Tibial nerve (tissue), 4 donors: ENCODE measurements at regions not wholly inside any gene's neighbourhood (a gene's known extent, or its start where the extent isn't known, plus 50 kb on each side); places are given as distances from the start of the nearest gene placed in this dataset.

Source experiments
- DNase-seq, 2 donors: peaks; one replicate each; pipeline ENCODE4 v3.0.0-alpha.2; 2019; ENCODE audit warnings: low spot score in 2 of 2
- H3K27ac ChIP-seq, 4 donors: fragments of 200-600 bp; sonication (generic) in 3 of 4; one replicate each; pipeline ENCODE4 v1.5.1; 2017 to 2019; ENCODE audit warnings: mild to moderate bottlenecking in 1 of 4
- H3K27me3 ChIP-seq, 2 donors: fragments of 200-600 bp; sonication (generic) in 1 of 2; one replicate each; pipeline versions ENCODE4 v1.5.1 to v1.6.0; 2017 to 2019
- H3K36me3 ChIP-seq, 3 donors: fragments of 200-600 bp; sonication (generic); one replicate each; pipeline ENCODE4 v1.5.1; 2018 to 2019
- H3K4me1 ChIP-seq, 4 donors: fragments of 200-600 bp; sonication (generic) in 3 of 4; one replicate each; pipeline ENCODE4 v1.5.1; 2017 to 2019
- H3K4me3 ChIP-seq, 4 donors: fragments of 200-600 bp; sonication (generic) in 3 of 4; one replicate each; pipeline ENCODE4 v1.5.1; 2017 to 2019; ENCODE audit warnings: mild to moderate bottlenecking in 1 of 4, moderate library complexity in 1 of 4
- H3K9me3 ChIP-seq, 4 donors: fragments of 200-600 bp; sonication (generic) in 3 of 4; one replicate each; pipeline ENCODE4 v1.5.1; 2017 to 2019
- EP300 ChIP-seq, 2 donors: sonication (generic); formaldehyde crosslinking; IDR thresholded peaks; one replicate each; pipeline ENCODE4 v1.6.1; 2017; ENCODE audit warnings: antibody characterized with exemption in 2 of 2, mild to moderate bottlenecking in 1 of 2
- POLR2A ChIP-seq, 2 donors: fragments of 450-650 bp; IDR thresholded peaks; one replicate each; pipeline ENCODE4 v1.6.1; 2017; ENCODE audit warnings: antibody characterized with exemption in 2 of 2, mild to moderate bottlenecking in 2 of 2, moderate library complexity in 2 of 2
- WGBS, 2 donors: methylation state at CpG; one replicate each; pipeline ENCODE4 v1.1.5; 2018; 5-methylcytosine and 5-hydroxymethylcytosine counted together
- TF ChIP-seq, protein P1 (sequence below), 5 experiments: fragments of 200-600 bp in 3 of 5; fragments of 450-650 bp in 2 of 5; sonication (generic) in 3 of 5; IDR thresholded peaks; one replicate each; pipeline ENCODE4 v1.5.1; 2016 to 2019; ENCODE audit warnings: antibody characterized with exemption in 5 of 5, mild to moderate bottlenecking in 3 of 5, moderate library complexity in 2 of 5

DNA sequence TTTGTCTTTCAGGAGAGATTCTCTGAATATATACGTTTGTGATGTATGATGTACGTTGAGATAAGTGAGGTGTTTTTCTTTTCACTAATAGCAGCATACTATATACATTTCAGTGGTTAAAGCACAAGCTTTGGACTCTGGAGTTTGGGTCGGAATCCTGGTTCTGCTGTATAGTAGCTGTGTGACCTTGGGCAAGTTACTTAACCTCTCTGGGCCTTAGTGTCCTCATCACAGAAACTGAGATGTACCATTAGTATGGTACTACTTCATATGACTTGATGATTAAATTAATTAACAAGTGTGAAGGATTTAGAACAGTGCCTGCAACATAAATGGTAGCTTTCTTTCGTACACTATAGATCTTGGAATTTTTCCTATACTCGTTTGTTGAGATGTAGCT, 258.7 kb downstream of the CDCA7 start:
- H3K9me3 ChIP-seq = peaks cover 0 to 8% (median 0%) of the 10 kb centered on the region in 4 donors
- no peak overlapping the region for H3K4me3 ChIP-seq
- H3K36me3 ChIP-seq = no peaks in the 10 kb centered on the region
- H3K27me3 ChIP-seq = no peaks in the 10 kb centered on the region
- TF ChIP-seq EP300 (IDR thresholded peaks at IDR 0.05) (no peak), POLR2A (IDR thresholded peaks at IDR 0.05) (no peak)
- TF ChIP-seq, protein P1, sequence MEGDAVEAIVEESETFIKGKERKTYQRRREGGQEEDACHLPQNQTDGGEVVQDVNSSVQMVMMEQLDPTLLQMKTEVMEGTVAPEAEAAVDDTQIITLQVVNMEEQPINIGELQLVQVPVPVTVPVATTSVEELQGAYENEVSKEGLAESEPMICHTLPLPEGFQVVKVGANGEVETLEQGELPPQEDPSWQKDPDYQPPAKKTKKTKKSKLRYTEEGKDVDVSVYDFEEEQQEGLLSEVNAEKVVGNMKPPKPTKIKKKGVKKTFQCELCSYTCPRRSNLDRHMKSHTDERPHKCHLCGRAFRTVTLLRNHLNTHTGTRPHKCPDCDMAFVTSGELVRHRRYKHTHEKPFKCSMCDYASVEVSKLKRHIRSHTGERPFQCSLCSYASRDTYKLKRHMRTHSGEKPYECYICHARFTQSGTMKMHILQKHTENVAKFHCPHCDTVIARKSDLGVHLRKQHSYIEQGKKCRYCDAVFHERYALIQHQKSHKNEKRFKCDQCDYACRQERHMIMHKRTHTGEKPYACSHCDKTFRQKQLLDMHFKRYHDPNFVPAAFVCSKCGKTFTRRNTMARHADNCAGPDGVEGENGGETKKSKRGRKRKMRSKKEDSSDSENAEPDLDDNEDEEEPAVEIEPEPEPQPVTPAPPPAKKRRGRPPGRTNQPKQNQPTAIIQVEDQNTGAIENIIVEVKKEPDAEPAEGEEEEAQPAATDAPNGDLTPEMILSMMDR (IDR thresholded peaks at IDR 0.05) = no peak
- WGBS, 2 donors = 71 to 83% methylated on average over 5 of the region's 5 CpGs
- no peak for DNase-seq
- H3K27ac ChIP-seq = no peak overlapping the region
- no peaks in the 10 kb centered on the region for H3K4me1 ChIP-seq

DNA sequence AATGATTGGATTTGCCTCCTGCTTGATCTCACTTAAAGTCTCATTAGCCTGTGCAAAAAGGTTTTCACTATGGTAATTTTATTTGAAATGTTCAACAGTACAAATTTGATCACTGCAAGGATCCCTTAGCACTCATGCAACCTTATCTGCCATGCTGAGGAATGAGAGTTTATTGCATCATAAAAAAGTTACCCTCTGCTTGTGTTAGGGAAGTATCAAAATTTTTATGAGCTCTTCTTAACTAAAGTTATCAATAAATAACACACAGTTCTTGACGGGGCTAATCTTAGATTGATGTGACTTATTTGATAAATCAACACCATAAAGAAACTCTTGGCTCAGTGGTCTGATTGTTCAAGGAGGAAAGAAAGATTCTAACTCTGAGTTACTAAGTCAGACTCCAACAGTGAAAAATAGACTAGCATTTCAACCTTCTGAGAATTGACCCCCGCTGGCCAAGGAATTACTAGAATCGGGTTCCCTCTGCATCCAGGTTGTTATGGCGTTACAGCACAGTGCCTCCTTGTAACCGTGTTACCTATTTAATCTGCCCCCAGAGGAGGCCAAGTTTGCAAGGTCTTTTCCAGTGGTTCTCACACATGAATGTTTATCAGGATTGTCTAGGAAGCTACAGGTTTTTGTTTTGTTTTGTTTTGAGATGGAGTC, 259.7 kb downstream of the CDCA7 start:
- Histone ChIP-seq H3K9me3 (peaks cover 0 to 8% (median 0%) of the 10 kb centered on the region in 4 donors), H3K4me3 (no peak overlapping the region), H3K4me1 (no peaks in the 10 kb centered on the region), H3K36me3 (no peaks in the 10 kb centered on the region), H3K27me3 (no peaks in the 10 kb centered on the region), H3K27ac (no peak overlapping the region)
- DNase-seq = no peak
- WGBS, 2 donors = 52% methylated on average over 5 of the region's 5 CpGs
- TF ChIP-seq EP300 (IDR thresholded peaks at IDR 0.05) (no peak), POLR2A (IDR thresholded peaks at IDR 0.05) (no peak)
- TF ChIP-seq, protein P1 (IDR thresholded peaks at IDR 0.05) = no peak

GRCh38 chr2:173623438-173624319, 269.0 kb downstream of the CDCA7 start:
- no peak for DNase-seq
- Histone ChIP-seq H3K9me3 (peaks cover 0 to 5% (median 0%) of the 10 kb centered on the region in 4 donors), H3K4me3 (no peak overlapping the region), H3K36me3 (no peaks in the 10 kb centered on the region), H3K4me1 (no peaks in the 10 kb centered on the region), H3K27me3 (no peaks in the 10 kb centered on the region), H3K27ac (no peak overlapping the region)
- TF ChIP-seq, protein P1 (IDR thresholded peaks at IDR 0.05) = no peak
- TF ChIP-seq EP300 (IDR thresholded peaks at IDR 0.05) = no peak
- no peak for TF ChIP-seq POLR2A (IDR thresholded peaks at IDR 0.05)
- WGBS, 2 donors = 59 to 68% methylated on average over 13 of the region's 13 CpGs

- Histone ChIP-seq H3K27me3 (no peaks in the 10 kb centered on the region), H3K4me1 (no peaks in the 10 kb centered on the region), H3K27ac (no peak overlapping the region), H3K36me3 (no peaks in the 10 kb centered on the region), H3K4me3 (no peak overlapping the region), H3K9me3 (peaks cover 0 to 5% (median 0%) of the 10 kb centered on the region in 4 donors)
- DNase-seq = no peak
- TF ChIP-seq EP300 (IDR thresholded peaks at IDR 0.05) (no peak), POLR2A (IDR thresholded peaks at IDR 0.05) (no peak)
- TF ChIP-seq, protein P1 (IDR thresholded peaks at IDR 0.05) = no peak
- WGBS, 2 donors = 88 to 91% methylated on average over 11 of the region's 11 CpGs
These were observed 270.6 kb downstream of the CDCA7 start for GRCh38 chr2:173625315-173625714.

DNA sequence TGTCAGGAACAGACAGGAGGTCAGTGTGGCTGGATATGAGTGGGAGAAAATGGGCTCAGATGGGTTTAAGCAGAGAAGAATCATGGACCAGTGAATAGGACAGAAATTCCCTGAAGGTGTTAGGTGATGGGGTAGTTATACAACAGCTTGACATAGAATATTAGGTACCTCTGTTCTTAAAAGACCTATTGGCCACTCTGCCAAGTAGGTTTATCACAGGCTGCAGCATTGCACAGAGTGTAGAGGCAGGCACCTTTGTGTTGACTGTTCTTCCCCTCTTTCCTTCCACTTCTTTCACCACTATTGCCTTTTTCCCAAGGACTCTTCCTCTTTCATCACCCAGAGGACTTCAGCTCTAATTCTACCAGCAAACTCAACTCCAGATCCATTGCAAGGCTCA, 274.4 kb downstream of the CDCA7 start:
- Histone ChIP-seq H3K4me3 (no peak overlapping the region), H3K27ac (no peak overlapping the region), H3K4me1 (no peaks in the 10 kb centered on the region), H3K36me3 (no peaks in the 10 kb centered on the region), H3K27me3 (no peaks in the 10 kb centered on the region), H3K9me3 (no peaks in the 10 kb centered on the region)
- no peak for DNase-seq
- TF ChIP-seq EP300 (IDR thresholded peaks at IDR 0.05) (no peak), POLR2A (IDR thresholded peaks at IDR 0.05) (no peak)
- TF ChIP-seq, protein P1 (IDR thresholded peaks at IDR 0.05) = no peak
